B cell (primary cell): ENCODE measurements at regions not wholly inside any gene's neighbourhood (a gene's known extent, or its start where the extent isn't known, plus 50 kb on each side); places are given as distances from the start of the nearest gene placed in this dataset.

ENCODE experiments used
- ATAC-seq: fragments of 200-7000 bp; cut with Tn5 transposase; one replicate; pipeline ENCODE4 v1.10.0; 2021; ENCODE audit warnings: low read depth, mild to moderate bottlenecking, moderate number of reproducible peaks, moderate library complexity
- CTCF ChIA-PET: fragments of 350-600 bp; sonication (Branson Sonifier 250); formaldehyde crosslinking; loops from one replicate; lab custom pipeline; 2021; ENCODE audit warnings: antibody characterized with exemption, inconsistent platforms; lab: Charles Lee
- POLR2A ChIA-PET: fragments of 350-600 bp; sonication (Branson Sonifier 250); formaldehyde crosslinking; loops from one replicate; lab custom pipeline; 2021; ENCODE audit warnings: antibody characterized with exemption; lab: Charles Lee
- DNase-seq: peaks from one replicate; pipeline ENCODE4 v3.0.0; 2013
- H2AFZ ChIP-seq: 2 replicates; pipeline ENCODE4 v1.6.1; 2012; ENCODE audit warnings: mild to moderate bottlenecking, low read depth, low read length; ENCODE audit not compliant: insufficient read depth, poor library complexity, severe bottlenecking
- H3K27ac ChIP-seq, 2 donors: 1 replicate in 1 of 2; 2 replicates in 1 of 2; pipeline ENCODE4 v1.5.1; 2012 to 2013; ENCODE audit warnings: low read length in 2 of 2, mild to moderate bottlenecking in 2 of 2, moderate library complexity in 1 of 2
- H3K27me3 ChIP-seq, 4 experiments: fragments of 200-600 bp in 1 of 4; sonication (generic) in 1 of 4; replicated peaks in 1 of 4; 1 replicate in 2 of 4; 2 replicates in 2 of 4; pipeline versions ENCODE4 v1.6.1 to v1.7.0; 2013 to 2016; ENCODE audit warnings: low read length in 3 of 4, mild to moderate bottlenecking in 2 of 4, mixed read lengths in 1 of 4, moderate library complexity in 1 of 4; ENCODE audit not compliant: insufficient read depth in 4 of 4, control insufficient read depth in 3 of 4; ENCODE audit errors: control extremely low read depth in 1 of 4
- H3K36me3 ChIP-seq, 2 experiments: replicated peaks in 1 of 2; 1 replicate in 1 of 2; 2 replicates in 1 of 2; pipeline versions ENCODE4 v1.6.1 to v1.7.1; 2013; ENCODE audit warnings: low read length in 1 of 2; ENCODE audit not compliant: insufficient read depth in 2 of 2, control insufficient read depth in 1 of 2; ENCODE audit errors: control extremely low read depth in 1 of 2, extremely low read depth in 1 of 2
- H3K4me1 ChIP-seq, 2 donors: fragments of 200-600 bp in 1 of 2; sonication (generic) in 1 of 2; 1 replicate in 1 of 2; 2 replicates in 1 of 2; pipeline versions ENCODE4 v1.5.1 to v1.6.1; 2013 to 2017; ENCODE audit warnings: low read length in 2 of 2; ENCODE audit not compliant: control insufficient read depth in 2 of 2, insufficient read depth in 2 of 2
- H3K4me2 ChIP-seq: replicated peaks from 2 replicates; pipeline ENCODE3; 2012; ENCODE audit warnings: mild to moderate bottlenecking, low read depth, low read length; ENCODE audit not compliant: poor library complexity, severe bottlenecking
- H3K4me3 ChIP-seq, 5 experiments: fragments of 200-600 bp in 1 of 5; sonication (generic) in 1 of 5; 1 replicate in 3 of 5; 2 replicates in 2 of 5; pipeline versions ENCODE4 v1.5.1 to v1.7.0; 2011 to 2016; ENCODE audit warnings: low read length in 4 of 5, mild to moderate bottlenecking in 4 of 5, low read depth in 2 of 5, control low read depth in 1 of 5, moderate library complexity in 1 of 5; ENCODE audit not compliant: insufficient read depth in 1 of 5; ENCODE audit errors: control extremely low read depth in 1 of 5, extremely low read depth in 1 of 5
- H3K79me2 ChIP-seq: fragments of 200-600 bp; sonication (generic); one replicate; pipeline ENCODE4 v1.6.0; 2016; ENCODE audit warnings: low read length; ENCODE audit not compliant: control insufficient read depth, insufficient read depth
- H3K9ac ChIP-seq: fragments of 200-600 bp; sonication (generic); 2 replicates; pipeline ENCODE4 v1.6.1; 2017; ENCODE audit warnings: mild to moderate bottlenecking, low read length, moderate library complexity
- H3K9me3 ChIP-seq, 3 donors: one replicate each; pipeline versions ENCODE4 v1.6.1 to v1.7.1; 2013; ENCODE audit warnings: low read length in 2 of 3; ENCODE audit not compliant: control insufficient read depth in 2 of 3, insufficient read depth in 1 of 3; ENCODE audit errors: control extremely low read depth in 1 of 3
- H4K20me1 ChIP-seq: 2 replicates; pipeline ENCODE4 v1.6.0; 2012; ENCODE audit warnings: mild to moderate bottlenecking, low read length; ENCODE audit not compliant: insufficient read depth, control insufficient read depth, poor library complexity, severe bottlenecking
- H3K27ac Mint-ChIP-seq: one replicate; pipeline ENCODE4 v1.8.0; 2021; ENCODE audit warnings: mixed read lengths
- H3K27me3 Mint-ChIP-seq: one replicate; pipeline ENCODE4 v1.8.0; 2021; ENCODE audit warnings: mixed read lengths
- H3K4me1 Mint-ChIP-seq: one replicate; pipeline ENCODE4 v1.8.0; 2021; ENCODE audit warnings: mixed read lengths
- H3K4me3 Mint-ChIP-seq: one replicate; pipeline ENCODE4 v1.8.0; 2021; ENCODE audit warnings: mixed read lengths
- H3K9me3 Mint-ChIP-seq: one replicate; pipeline ENCODE4 v1.8.0; 2022; ENCODE audit warnings: mixed read lengths; ENCODE audit not compliant: insufficient read depth
- CTCF ChIP-seq: fragments of 200-600 bp; IDR thresholded peaks from one replicate; pipeline ENCODE4 v1.8.0; 2022; ENCODE audit warnings: antibody characterized with exemption, mild to moderate bottlenecking
- EZH2 ChIP-seq: IDR thresholded peaks from 2 replicates; pipeline ENCODE4 v1.6.1; 2012; ENCODE audit warnings: borderline replicate concordance, low read depth, mild to moderate bottlenecking, moderate library complexity, low read length; ENCODE audit not compliant: insufficient read depth, poor library complexity, severe bottlenecking
- WGBS: methylation state at CpG from one replicate; pipeline ENCODE4 v1.1.5; 2013; ENCODE audit warnings: missing lambda C conversion rate; ENCODE audit not compliant: insufficient coverage; 5-methylcytosine and 5-hydroxymethylcytosine counted together
- intact Hi-C: fragments of 100-400 bp; cut with micrococcal nuclease; formaldehyde crosslinking; loops from one replicate; pipeline ENCODE4 v1.10.0; 2022

DNA sequence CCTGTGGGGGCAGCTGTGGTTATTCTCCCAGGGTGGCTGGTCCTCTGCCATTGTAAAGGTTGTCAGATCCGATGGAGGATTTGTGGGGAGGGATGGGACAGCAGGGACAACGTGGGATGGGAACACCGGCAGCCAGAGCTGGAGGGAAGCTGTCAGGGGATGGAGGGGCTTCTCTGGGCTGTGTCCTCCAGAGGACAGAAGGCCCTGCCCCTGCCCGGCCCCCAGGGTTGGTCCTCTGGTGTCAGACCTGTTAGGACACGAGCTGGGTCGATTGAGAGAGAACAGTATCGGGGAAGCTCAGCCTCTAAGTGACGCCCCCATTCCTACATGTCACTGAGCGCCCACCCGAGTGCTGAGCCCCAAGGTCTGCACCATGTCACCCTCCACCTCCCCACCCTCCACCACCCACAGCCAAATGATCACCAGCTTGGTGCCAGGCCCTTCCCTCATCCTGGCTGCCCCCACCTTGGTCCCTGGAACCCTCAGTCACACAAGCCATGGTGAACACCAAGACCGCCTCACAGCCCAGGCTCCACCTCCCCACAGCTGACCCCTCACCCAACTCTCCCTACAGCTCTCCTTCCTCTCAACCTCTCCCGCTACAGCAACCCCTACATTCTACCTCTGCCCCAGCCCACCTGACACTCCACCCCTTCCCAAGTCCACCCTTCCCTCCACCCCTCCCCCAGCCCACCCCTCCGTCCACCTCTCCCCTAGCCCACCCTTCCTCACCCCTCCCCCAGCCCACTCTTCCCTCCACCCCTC, 244.4 kb downstream of the MATN1 start:
- Histone ChIP-seq H3K4me1 (no peaks in the 10 kb centered on the region), H3K9me3 (peaks cover 1 to 47% (median 24%) of the 10 kb centered on the region in 3 donors), H2AFZ (no peak overlapping the region), H3K9ac (no peak overlapping the region), H3K27me3 (no peaks in the 10 kb centered on the region), H3K4me3 (no peak overlapping the region), H3K79me2 (no peaks in the 10 kb centered on the region), H3K36me3 (no peaks in the 10 kb centered on the region), H3K4me2 (no peak overlapping the region), H3K27ac (no peak overlapping the region), H4K20me1 (no peaks in the 10 kb centered on the region)
- 87% methylated on average over 12 of the region's 13 CpGs for WGBS
- Mint-ChIP-seq H3K27ac (no peak overlapping the region), H3K4me1 (no peaks in the 10 kb centered on the region), H3K4me3 (no peak overlapping the region), H3K9me3 (peaks cover 8% of the 10 kb centered on the region), H3K27me3 (peaks cover under 1% of the 10 kb centered on the region)
- ChIA-PET CTCF (no interaction called here), POLR2A (no interaction called here)
- intact Hi-C loops = no loop called here
- TF ChIP-seq EZH2 (no peak), CTCF (no peak)
- ATAC-seq (no peak), DNase-seq (no peak)

DNA sequence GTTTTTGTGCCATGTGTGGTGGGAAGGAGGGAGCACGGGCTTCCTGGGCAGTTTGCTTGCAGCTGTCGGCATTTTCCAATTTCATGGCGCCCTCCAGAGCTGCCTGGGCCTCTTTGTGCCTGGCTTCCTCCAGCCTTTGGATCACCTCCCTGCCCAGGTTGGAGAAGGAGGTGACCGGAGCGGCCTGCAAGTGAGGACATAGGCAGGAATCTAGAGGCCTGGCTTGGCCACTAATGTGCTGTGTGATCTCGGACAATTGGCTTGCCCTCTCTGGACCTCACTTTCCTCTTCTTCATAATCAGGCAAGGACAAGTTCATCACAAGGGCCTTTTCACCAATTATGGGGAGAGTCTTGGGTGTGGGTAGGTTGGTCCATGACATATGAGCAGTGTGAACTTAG, 245.1 kb downstream of the MATN1 start:
- no peak overlapping the region for H3K9ac ChIP-seq
- Mint-ChIP-seq H3K27ac (no peak overlapping the region), H3K9me3 (peaks cover 8% of the 10 kb centered on the region), H3K27me3 (no peaks in the 10 kb centered on the region), H3K4me1 (no peaks in the 10 kb centered on the region), H3K4me3 (no peak overlapping the region)
- 87% methylated on average over 4 of the region's 6 CpGs for WGBS
- no peak overlapping the region for H3K4me2 ChIP-seq
- no peaks in the 10 kb centered on the region for H4K20me1 ChIP-seq
- no peak overlapping the region for H2AFZ ChIP-seq
- no peaks in the 10 kb centered on the region for H3K36me3 ChIP-seq
- CTCF ChIA-PET = no interaction called here
- H3K4me3 ChIP-seq = no peak overlapping the region
- H3K27ac ChIP-seq = no peak overlapping the region
- H3K4me1 ChIP-seq = no peaks in the 10 kb centered on the region
- TF ChIP-seq CTCF = no peak
- intact Hi-C loops = no loop called here
- no peaks in the 10 kb centered on the region for H3K27me3 ChIP-seq
- DNase-seq = no peak
- no peaks in the 10 kb centered on the region for H3K79me2 ChIP-seq
- no peak for ATAC-seq
- peaks cover 1 to 40% (median 20%) of the 10 kb centered on the region in 3 donors for H3K9me3 ChIP-seq
- POLR2A ChIA-PET = no interaction called here
